Aorta (tissue), 5 donors: ENCODE measurements at regions not wholly inside any gene's neighbourhood (a gene's known extent, or its start where the extent isn't known, plus 50 kb on each side); places are given as distances from the start of the nearest gene placed in this dataset.

Source experiments
- ATAC-seq: fragments of 200-7000 bp; cut with Tn5 transposase; one replicate; pipeline ENCODE4 v1.9.1; 2022; ENCODE audit warnings: moderate library complexity; ENCODE audit not compliant: low FRiP score
- DNase-seq, 2 donors: peaks; one replicate each; pipeline ENCODE4 v3.0.0-alpha.2; 2020
- H3K27ac ChIP-seq, 2 donors: one replicate each; pipeline ENCODE4 v1.5.1; 2013; ENCODE audit warnings: low read length in 2 of 2, mild to moderate bottlenecking in 2 of 2, moderate library complexity in 2 of 2, control low read depth in 1 of 2, inconsistent platforms in 1 of 2, low read depth in 1 of 2
- H3K27me3 ChIP-seq, 2 donors: one replicate each; pipeline ENCODE4 v1.6.1; 2013; ENCODE audit warnings: control low read depth in 1 of 2, low read length in 1 of 2, mild to moderate bottlenecking in 1 of 2, moderate library complexity in 1 of 2; ENCODE audit not compliant: insufficient read depth in 2 of 2, control insufficient read depth in 1 of 2
- H3K36me3 ChIP-seq, 2 donors: one replicate each; pipeline ENCODE4 v1.6.1; 2013; ENCODE audit warnings: control low read depth in 1 of 2, low read length in 1 of 2, mild to moderate bottlenecking in 1 of 2; ENCODE audit not compliant: insufficient read depth in 2 of 2, control insufficient read depth in 1 of 2
- H3K4me1 ChIP-seq, 2 donors: one replicate each; pipeline ENCODE4 v1.6.1; 2013; ENCODE audit warnings: low read length in 2 of 2, control low read depth in 1 of 2, mild to moderate bottlenecking in 1 of 2, moderate library complexity in 1 of 2; ENCODE audit not compliant: insufficient read depth in 2 of 2, control insufficient read depth in 1 of 2
- H3K4me3 ChIP-seq, 2 donors: one replicate each; pipeline ENCODE4 v1.5.1; 2013; ENCODE audit warnings: low read length in 2 of 2, control low read depth in 1 of 2, mild to moderate bottlenecking in 1 of 2
- H3K9me3 ChIP-seq: one replicate; pipeline ENCODE4 v1.6.1; 2013; ENCODE audit warnings: mild to moderate bottlenecking, low read length; ENCODE audit not compliant: control insufficient read depth
- WGBS, 2 donors: extraction: QIAGEN DNeasy Blood & Tissue Kit; methylation state at CpG; one replicate each; pipeline ENCODE4 v1.1.7; 2013; 5-methylcytosine and 5-hydroxymethylcytosine counted together
- intact Hi-C, 2 donors: fragments of 100-400 bp; cut with DNase I; formaldehyde crosslinking; loops; one replicate each; pipeline versions ENCODE4 v1.14.2 to v1.15.0; 2022
- donor health status: healthy with polysubstance abuse.
- donor health status: Bipolar disorder and iron deficiency.
- donor health status: DM: no; HTN: no; CAD: no.
- donor health status: DM: no; HTN: no; CAD: no.
- donor health status: DM: yes; HTN: yes; CAD: no.

GRCh38 chrX:68939868-68940267 is 111.0 kb downstream of the EFNB1 start:
- DNase-seq: no peak
- H3K4me1 ChIP-seq: no peaks in the 10 kb centered on the region
- H3K4me3 ChIP-seq: no peak overlapping the region
- no peaks in the 10 kb centered on the region for H3K27me3 ChIP-seq
- intact Hi-C loops: loop anchor here (10.0 kb wide), 2 partner anchors 55 to 105 kb away; no protein-coding TSS in a partner anchor
- H3K27ac ChIP-seq: no peak overlapping the region
- no peaks in the 10 kb centered on the region for H3K36me3 ChIP-seq
- ATAC-seq: no peak
- no peaks in the 10 kb centered on the region for H3K9me3 ChIP-seq
- 76 to 90% methylated on average over 8 of the region's 8 CpGs for WGBS, 2 donors

DNA sequence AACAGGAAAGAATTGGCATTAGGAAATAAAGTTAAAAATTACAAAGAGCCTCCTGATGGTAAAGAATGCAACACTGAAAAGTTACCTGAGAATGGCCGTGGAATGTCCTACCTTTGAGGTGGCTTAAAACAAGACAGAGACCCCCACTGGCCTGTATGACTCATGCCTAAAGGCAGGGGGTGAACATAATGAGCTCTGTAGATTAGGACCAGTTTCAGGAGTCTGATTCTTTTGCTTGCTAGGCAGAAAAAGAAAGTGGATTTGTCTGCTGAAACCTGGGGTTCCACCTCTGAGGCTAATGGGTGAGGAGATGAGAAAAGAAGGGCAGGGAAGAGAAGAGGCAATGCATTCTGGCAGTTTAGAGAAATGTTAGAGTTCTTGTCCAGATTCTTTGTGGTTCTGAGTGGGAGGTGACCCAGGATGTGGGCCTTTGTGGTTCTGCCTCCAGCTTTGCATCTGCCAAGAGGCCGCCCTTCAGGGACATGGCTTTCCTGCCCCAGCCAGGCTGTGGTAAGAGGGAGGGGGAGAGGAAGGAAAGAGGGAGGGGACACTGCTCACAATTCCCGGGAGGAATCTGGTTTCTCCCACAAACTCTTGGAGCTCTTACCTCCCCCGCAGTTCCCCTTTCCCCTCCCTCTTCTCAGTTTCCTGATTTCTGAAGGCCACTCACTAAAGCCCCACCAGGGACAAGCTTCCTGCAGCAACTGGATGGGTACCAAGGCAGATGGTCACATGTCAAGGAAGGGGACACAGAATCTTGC is 109.6 kb downstream of the EFNB1 start:
- Histone ChIP-seq H3K4me3 (no peak overlapping the region), H3K27ac (no peak overlapping the region), H3K27me3 (no peaks in the 10 kb centered on the region), H3K36me3 (no peaks in the 10 kb centered on the region), H3K4me1 (no peaks in the 10 kb centered on the region), H3K9me3 (no peaks in the 10 kb centered on the region)
- 41 to 47% methylated on average over 3 to 4 of the region's 4 CpGs for WGBS, 2 donors
- DNase-seq: peak in 1 of 2 donors; percentile 60
- peak; percentile 3 for ATAC-seq
- intact Hi-C loops: loop anchor here (10.0 kb wide), 2 partner anchors 56 to 104 kb away; no protein-coding TSS in a partner anchor

GRCh38 chrX:68937581-68937980 is 108.8 kb downstream of the EFNB1 start:
- no peak for DNase-seq
- intact Hi-C loops: loop anchor here (10.0 kb wide), 2 partner anchors 57 to 103 kb away; no protein-coding TSS in a partner anchor
- no peaks in the 10 kb centered on the region for H3K4me1 ChIP-seq
- 79 to 99% methylated on average over 2 of the region's 2 CpGs for WGBS, 2 donors
- H3K36me3 ChIP-seq: no peaks in the 10 kb centered on the region
- no peak overlapping the region for H3K4me3 ChIP-seq
- H3K27me3 ChIP-seq: no peaks in the 10 kb centered on the region
- H3K9me3 ChIP-seq: no peaks in the 10 kb centered on the region
- ATAC-seq: no peak
- no peak overlapping the region for H3K27ac ChIP-seq

DNA sequence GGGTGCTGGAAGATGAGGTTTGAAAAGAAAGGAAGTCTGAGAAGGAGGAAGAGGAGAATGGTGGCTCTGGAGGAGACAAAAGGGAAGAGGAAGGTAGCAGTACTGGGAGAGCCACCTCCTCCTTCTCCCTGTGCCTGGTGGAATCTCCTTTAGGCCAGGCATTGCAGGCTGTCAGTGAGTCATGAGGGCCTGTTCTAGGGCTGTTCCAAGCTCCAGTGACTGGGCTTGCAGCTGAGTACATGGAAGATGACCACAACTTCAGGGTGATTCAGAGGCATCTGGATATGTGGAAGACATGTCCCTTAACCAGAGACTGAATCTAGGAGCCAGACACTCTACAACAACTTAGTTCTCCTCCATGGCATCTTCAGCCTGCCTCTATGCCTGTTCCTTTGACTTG is 107.8 kb downstream of the EFNB1 start:
- intact Hi-C loops: loop anchor here (10.0 kb wide), 2 partner anchors 58 to 102 kb away; no protein-coding TSS in a partner anchor
- DNase-seq: peak in 1 of 2 donors; percentile 49
- no peak overlapping the region for H3K27ac ChIP-seq

GRCh38 chrX:68936126-68936525 is 107.3 kb downstream of the EFNB1 start:
- H3K9me3 ChIP-seq: no peaks in the 10 kb centered on the region
- ATAC-seq (no peak), DNase-seq (peak in 1 of 2 donors; percentile 7)
- H3K27me3 ChIP-seq: no peaks in the 10 kb centered on the region
- H3K4me1 ChIP-seq: no peaks in the 10 kb centered on the region
- intact Hi-C loops: loop anchor here (10.0 kb wide), 2 partner anchors 59 to 101 kb away; no protein-coding TSS in a partner anchor
- 64 to 87% methylated on average over 4 of the region's 4 CpGs for WGBS, 2 donors
- no peak overlapping the region for H3K4me3 ChIP-seq
- H3K36me3 ChIP-seq: no peaks in the 10 kb centered on the region
- no peak overlapping the region for H3K27ac ChIP-seq

More for the DNA sequence above, 107.8 kb downstream of the EFNB1 start:
- no peak overlapping the region for H3K4me3 ChIP-seq
- no peaks in the 10 kb centered on the region for H3K4me1 ChIP-seq
- no peaks in the 10 kb centered on the region for H3K27me3 ChIP-seq
- ATAC-seq: no peak
- H3K36me3 ChIP-seq: no peaks in the 10 kb centered on the region
- no peaks in the 10 kb centered on the region for H3K9me3 ChIP-seq

DNA sequence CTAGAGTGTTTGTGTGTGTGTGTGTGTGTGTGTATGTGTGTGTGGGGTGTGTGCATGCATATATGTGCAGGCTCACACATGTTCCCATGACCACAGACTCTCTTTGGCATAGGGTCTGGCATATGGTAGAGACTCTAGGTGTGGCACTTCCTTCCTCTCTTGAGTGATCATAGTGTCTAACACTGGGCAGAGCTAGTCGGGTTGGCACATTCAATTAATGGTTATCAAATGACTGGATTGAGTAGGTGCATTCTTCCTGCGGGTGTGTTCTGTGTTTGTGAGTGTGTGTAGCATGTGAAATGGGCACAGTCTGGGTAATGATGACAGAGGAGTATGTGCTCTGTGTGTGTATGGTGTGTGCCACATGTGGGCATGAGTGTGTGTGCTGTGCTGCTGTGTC is 106.5 kb downstream of the EFNB1 start:
- Histone ChIP-seq H3K4me1 (no peaks in the 10 kb centered on the region), H3K36me3 (no peaks in the 10 kb centered on the region), H3K27me3 (no peaks in the 10 kb centered on the region), H3K4me3 (no peak overlapping the region), H3K27ac (no peak overlapping the region), H3K9me3 (no peaks in the 10 kb centered on the region)
- ATAC-seq (no peak), DNase-seq (no peak)
- WGBS, 2 donors: 54 to 92% methylated on average over 2 of the region's 2 CpGs
- intact Hi-C loops: loop anchor here (10.0 kb wide), 2 partner anchors 59 to 101 kb away; no protein-coding TSS in a partner anchor

GRCh38 chrX:68934922-68935321 is 106.1 kb downstream of the EFNB1 start:
- no peaks in the 10 kb centered on the region for H3K9me3 ChIP-seq
- DNase-seq (peak in 1 of 2 donors; percentile 37), ATAC-seq (no peak)
- no peak overlapping the region for H3K4me3 ChIP-seq
- WGBS, 2 donors: 78 to 97% methylated on average over 6 of the region's 6 CpGs
- H3K4me1 ChIP-seq: no peaks in the 10 kb centered on the region
- H3K36me3 ChIP-seq: no peaks in the 10 kb centered on the region
- intact Hi-C loops: loop anchor here (10.0 kb wide), 2 partner anchors 60 to 100 kb away; no protein-coding TSS in a partner anchor
- no peaks in the 10 kb centered on the region for H3K27me3 ChIP-seq
- no peak overlapping the region for H3K27ac ChIP-seq

DNA sequence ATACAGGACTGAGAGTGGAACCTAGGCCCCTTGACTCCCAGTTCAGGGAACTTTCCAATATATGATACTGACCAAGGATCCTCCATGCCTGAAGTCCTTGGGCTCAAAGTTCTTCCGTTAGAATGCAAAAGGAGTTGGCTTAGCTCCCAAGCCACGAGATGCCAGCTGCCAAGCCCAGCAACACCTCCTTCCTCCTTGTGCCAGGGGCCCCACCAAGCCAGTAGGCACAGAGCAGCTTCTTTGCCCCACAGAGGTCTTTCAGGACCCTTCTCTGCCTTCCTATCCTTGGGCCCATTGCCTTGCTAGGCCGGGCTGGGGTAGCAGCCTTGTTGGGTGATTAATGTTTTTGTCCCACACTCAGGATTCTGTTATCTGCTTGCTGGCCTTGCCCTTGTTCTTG is 105.6 kb downstream of the EFNB1 start:
- Histone ChIP-seq H3K27me3 (no peaks in the 10 kb centered on the region), H3K36me3 (no peaks in the 10 kb centered on the region), H3K4me3 (no peak overlapping the region), H3K9me3 (no peaks in the 10 kb centered on the region), H3K27ac (no peak overlapping the region), H3K4me1 (no peaks in the 10 kb centered on the region)
- ATAC-seq (no peak), DNase-seq (peak in 1 of 2 donors; percentile 40)
- WGBS, 2 donors: 33 to 34% methylated on average over 3 of the region's 3 CpGs
- intact Hi-C loops: loop anchor here (10.0 kb wide), 2 partner anchors 60 to 100 kb away; no protein-coding TSS in a partner anchor

DNA sequence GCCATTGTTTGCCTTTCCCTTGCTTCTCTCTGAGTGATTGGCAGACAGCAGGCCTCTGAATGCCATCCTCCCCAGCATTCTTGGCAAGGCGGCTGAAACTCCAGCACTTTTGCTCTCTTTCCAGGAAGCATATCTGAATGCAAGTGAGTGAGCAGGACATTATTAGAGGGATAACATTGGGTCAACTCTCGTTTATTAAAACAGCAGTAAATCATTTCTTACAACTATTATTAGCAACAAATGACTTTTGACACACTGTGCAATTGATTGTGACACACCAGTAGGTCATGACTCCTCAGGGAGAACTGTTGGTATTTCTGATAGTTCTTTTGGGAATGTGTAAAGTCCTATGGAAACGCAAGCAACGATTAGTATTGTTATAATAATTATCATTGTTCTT is 103.8 kb downstream of the EFNB1 start:
- ATAC-seq (peak; percentile 12), DNase-seq (peak in 1 of 2 donors; percentile 46)
- WGBS, 2 donors: 24 to 33% methylated on average over 4 of the region's 4 CpGs
- Histone ChIP-seq H3K9me3 (no peaks in the 10 kb centered on the region), H3K36me3 (no peaks in the 10 kb centered on the region), H3K4me1 (no peaks in the 10 kb centered on the region), H3K27me3 (no peaks in the 10 kb centered on the region), H3K27ac (no peak overlapping the region), H3K4me3 (no peak overlapping the region)
- intact Hi-C loops: loop anchor here (10.0 kb wide), 2 partner anchors 62 to 98 kb away; no protein-coding TSS in a partner anchor
